ENCODE measurements at regions not wholly inside any gene's neighbourhood (a gene's known extent, or its start where the extent isn't known, plus 50 kb on each side); places are given as distances from the start of the nearest gene placed in this dataset.
"Not testable (repeated sequence)": the region's sequence is repeated elsewhere in the genome, so short reads cannot be mapped to it uniquely, and the experiment has no call there.

DNA sequence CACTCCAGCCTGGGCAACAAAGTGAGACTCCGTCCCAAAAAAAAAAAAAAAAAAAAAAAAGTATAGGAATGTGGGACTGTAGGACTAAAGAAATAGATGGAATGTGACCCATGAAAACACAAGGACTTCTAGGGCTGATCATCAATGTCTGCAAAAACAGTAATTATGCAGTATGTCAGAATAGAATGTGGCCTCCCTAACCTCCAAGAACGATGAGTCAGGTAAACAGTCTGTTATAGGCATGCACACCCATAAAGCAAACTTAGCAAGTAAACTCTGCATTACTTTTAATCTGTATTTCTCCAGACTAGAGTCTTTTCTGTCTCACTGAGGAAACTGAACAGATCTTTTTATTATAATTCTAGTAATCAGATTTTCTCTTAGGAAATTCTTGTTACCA is 233.4 kb downstream of the HNRNPD start:
- TF ChIP-seq POLR2AphosphoS5 (IDR thresholded peaks at IDR 0.05; ENCODE audit: low read depth, low read length), result no peak
- no peak for TF ChIP-seq POLR2A (IDR thresholded peaks at IDR 0.05; ENCODE audit: low read depth, low read length)
- TF ChIP-seq TAF1 (IDR thresholded peaks at IDR 0.05; ENCODE audit: borderline replicate concordance, low read depth, low read length), result no peak
- no peak for FAIRE-seq
- DNase-seq (ENCODE audit: insufficient read length), result no peak

DNA sequence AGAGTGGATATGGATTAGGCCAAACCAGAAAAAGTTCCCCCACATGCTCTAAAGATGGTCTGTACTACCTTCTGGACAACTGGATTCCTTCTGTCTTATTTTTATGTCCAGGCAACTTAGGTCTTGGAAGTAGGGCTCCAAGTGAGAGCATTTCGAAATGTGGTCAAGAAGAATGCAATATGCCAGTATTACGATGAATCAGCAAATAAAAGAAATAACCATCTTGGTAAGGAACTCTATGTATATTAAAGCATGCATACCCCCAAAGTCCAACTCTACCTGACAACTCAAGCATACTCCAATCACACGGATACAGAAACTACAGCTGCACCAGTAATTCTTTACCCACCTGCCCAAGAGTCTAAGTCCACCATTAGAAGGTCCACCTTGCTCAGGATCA is 234.5 kb downstream of the HNRNPD start:
- TF ChIP-seq POLR2AphosphoS5 (IDR thresholded peaks at IDR 0.05; ENCODE audit: low read depth, low read length), result no peak
- TF ChIP-seq TAF1 (IDR thresholded peaks at IDR 0.05; ENCODE audit: borderline replicate concordance, low read depth, low read length), result no peak
- TF ChIP-seq POLR2A (IDR thresholded peaks at IDR 0.05; ENCODE audit: low read depth, low read length), result no peak
- no peak for FAIRE-seq

GRCh38 chr4:82138374-82138773 is 235.4 kb downstream of the HNRNPD start:
- DNase-seq (ENCODE audit: insufficient read length) (peak; percentile 0), FAIRE-seq (no peak)
- TF ChIP-seq POLR2AphosphoS5 (IDR thresholded peaks at IDR 0.05; ENCODE audit: low read depth, low read length) (no peak), TAF1 (IDR thresholded peaks at IDR 0.05; ENCODE audit: borderline replicate concordance, low read depth, low read length) (no peak), POLR2A (IDR thresholded peaks at IDR 0.05; ENCODE audit: low read depth, low read length) (no peak)

More for the DNA sequence above, 234.5 kb downstream of the HNRNPD start:
- DNase-seq (ENCODE audit: insufficient read length), result no peak

DNA sequence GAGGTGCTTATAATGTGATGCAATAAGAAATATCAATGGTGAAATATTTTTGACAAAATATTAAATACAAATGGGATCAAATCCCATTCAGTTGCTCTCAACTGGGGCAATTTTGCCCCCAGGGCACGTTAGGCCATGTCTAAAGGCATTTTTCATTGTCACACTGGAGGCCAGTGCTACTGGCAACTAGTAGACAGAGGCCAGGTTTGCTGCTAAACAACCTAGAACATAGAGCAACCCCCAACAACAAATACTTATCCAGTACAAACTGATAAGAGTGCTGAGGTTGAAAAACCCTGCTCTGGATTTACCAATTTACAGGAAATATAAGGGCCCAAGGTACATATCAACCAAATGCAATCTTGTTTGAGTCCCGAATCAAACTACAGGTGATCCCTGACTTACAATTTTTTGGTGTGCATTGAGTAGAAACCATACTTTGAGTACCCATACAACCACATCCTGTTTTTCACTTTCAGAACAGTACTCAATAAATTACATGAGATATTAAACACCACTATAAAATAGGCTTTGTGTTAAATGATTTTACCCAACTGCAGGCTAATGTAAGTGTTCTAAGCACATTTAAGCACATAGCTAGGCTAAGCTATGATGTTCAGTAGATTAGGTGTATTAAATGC is 237.5 kb downstream of the HNRNPD start:
- DNase-seq (ENCODE audit: insufficient read length), result no peak
- FAIRE-seq, result peak; percentile 50
- TF ChIP-seq POLR2A (IDR thresholded peaks at IDR 0.05; ENCODE audit: low read depth, low read length) (no peak), POLR2AphosphoS5 (IDR thresholded peaks at IDR 0.05; ENCODE audit: low read depth, low read length) (no peak), TAF1 (IDR thresholded peaks at IDR 0.05; ENCODE audit: borderline replicate concordance, low read depth, low read length) (no peak)

DNA sequence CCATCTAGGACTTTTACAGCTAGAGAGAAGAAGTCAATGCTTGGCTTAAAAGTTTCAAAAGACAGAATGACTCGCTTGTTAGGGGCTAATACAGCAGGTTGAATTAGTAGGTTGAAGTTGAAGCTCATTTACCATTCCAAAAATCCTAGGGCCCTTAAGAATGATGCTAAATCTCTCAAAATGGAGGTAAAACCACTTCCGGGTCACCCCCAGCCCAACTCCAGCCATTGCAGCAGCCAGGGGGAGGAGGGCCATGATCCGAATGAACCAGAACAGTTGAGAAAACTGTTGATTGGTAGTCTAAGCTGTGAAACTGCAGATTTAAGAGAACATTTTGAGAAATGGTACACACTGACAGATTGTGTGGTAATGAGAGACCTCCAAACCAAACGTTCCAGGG is 245.4 kb downstream of the HNRNPD start:
- TF ChIP-seq POLR2A (IDR thresholded peaks at IDR 0.05; ENCODE audit: low read depth, low read length) (no peak), TAF1 (IDR thresholded peaks at IDR 0.05; ENCODE audit: borderline replicate concordance, low read depth, low read length) (no peak), POLR2AphosphoS5 (IDR thresholded peaks at IDR 0.05; ENCODE audit: low read depth, low read length) (no peak)
- DNase-seq (ENCODE audit: insufficient read length) (no peak), FAIRE-seq (no peak)

DNA sequence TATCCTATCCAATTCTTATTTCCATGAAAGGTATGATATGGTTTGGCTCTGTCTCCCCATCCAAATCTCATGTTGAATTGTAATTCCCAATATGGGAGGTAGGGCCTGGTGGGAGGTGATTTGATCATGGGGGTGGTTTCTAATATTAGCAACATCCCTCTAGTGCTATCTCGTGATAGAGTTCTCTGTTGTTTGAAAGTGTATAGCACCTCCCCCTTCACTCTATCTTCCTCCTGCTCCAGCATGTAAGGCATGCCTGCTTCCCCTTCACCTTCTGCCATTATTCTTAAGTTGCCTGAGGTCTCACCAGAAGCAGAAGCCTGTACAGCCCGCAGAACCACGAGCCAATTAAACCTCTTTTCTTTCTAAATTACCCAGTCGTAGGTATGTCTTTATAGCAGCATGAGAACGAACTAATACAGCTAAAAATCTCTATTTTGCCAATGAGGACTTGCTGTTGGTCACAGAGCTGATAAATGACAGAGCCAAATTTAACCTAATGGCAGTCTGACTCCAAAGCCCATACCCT is 247.2 kb downstream of the HNRNPD start:
- FAIRE-seq, result no peak
- TF ChIP-seq TAF1 (IDR thresholded peaks at IDR 0.05; ENCODE audit: borderline replicate concordance, low read depth, low read length) (no peak), POLR2A (IDR thresholded peaks at IDR 0.05; ENCODE audit: low read depth, low read length) (no peak), POLR2AphosphoS5 (IDR thresholded peaks at IDR 0.05; ENCODE audit: low read depth, low read length) (no peak)

DNA sequence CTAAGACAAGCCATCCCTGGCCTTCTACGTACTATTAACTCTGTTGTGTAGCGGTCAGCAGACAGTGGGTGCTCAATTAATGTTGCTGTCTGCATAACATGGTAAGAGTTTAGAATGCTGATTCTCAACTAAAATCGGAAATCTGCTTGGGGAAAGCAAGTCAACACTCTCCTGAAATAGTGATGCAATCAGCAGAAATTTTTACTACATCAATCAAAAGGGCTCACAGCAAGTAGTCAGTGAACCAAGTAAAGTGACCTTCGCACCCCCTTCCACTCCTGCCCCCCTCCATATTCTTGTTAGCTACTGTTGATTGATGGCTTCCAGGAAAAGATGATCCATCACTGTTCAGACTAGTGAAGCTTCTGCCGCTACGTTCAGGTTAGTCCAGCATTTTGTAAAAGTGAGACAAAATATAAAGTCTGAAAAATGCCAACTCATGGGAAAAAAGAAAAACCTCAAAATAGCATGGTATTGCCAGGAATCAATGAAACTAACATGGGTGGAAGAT is 247.9 kb downstream of the HNRNPD start:
- TF ChIP-seq TAF1 (IDR thresholded peaks at IDR 0.05; ENCODE audit: borderline replicate concordance, low read depth, low read length), result no peak
- no peak for TF ChIP-seq POLR2A (IDR thresholded peaks at IDR 0.05; ENCODE audit: low read depth, low read length)
- DNase-seq (ENCODE audit: insufficient read length) (no peak), FAIRE-seq (no peak)

More for the DNA sequence above, 247.2 kb downstream of the HNRNPD start:
- DNase-seq (ENCODE audit: insufficient read length), result no peak

GRCh38 chr4:82124932-82125786 is 248.6 kb downstream of the HNRNPD start:
- TF ChIP-seq POLR2AphosphoS5 (IDR thresholded peaks at IDR 0.05; ENCODE audit: low read depth, low read length), result no peak
- no peak for TF ChIP-seq POLR2A (IDR thresholded peaks at IDR 0.05; ENCODE audit: low read depth, low read length)
- TF ChIP-seq TAF1 (IDR thresholded peaks at IDR 0.05; ENCODE audit: borderline replicate concordance, low read depth, low read length), result no peak
- no peak for FAIRE-seq
- no peak for DNase-seq (ENCODE audit: insufficient read length)

DNA sequence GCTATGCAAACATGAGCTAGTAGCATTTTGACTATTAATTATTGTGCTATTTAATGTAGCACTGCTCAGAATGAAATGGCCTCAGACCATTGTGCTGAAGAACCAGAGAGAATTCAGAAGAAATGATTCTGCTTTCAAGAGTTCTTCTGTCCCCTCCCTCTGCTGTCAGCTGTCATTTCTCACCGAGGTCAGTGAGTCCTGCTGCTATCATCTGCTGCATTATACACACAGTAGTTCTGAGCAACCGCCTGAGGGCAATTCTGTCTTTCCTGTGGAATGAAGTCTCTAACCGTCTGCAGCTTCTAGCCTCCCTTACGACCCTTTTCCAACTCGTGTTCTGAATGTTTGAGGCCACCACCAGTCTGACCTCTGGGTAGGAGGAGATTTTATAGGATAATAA is 249.4 kb downstream of the HNRNPD start:
- no peak for TF ChIP-seq TAF1 (IDR thresholded peaks at IDR 0.05; ENCODE audit: borderline replicate concordance, low read depth, low read length)
- no peak for TF ChIP-seq POLR2A (IDR thresholded peaks at IDR 0.05; ENCODE audit: low read depth, low read length)
- TF ChIP-seq POLR2AphosphoS5 (IDR thresholded peaks at IDR 0.05; ENCODE audit: low read depth, low read length), result no peak
- FAIRE-seq (no peak), DNase-seq (ENCODE audit: insufficient read length) (no peak)

- no peak for DNase-seq (ENCODE audit: insufficient read length)
- no peak for FAIRE-seq
- TF ChIP-seq POLR2A (IDR thresholded peaks at IDR 0.05; ENCODE audit: low read depth, low read length) (no peak), TAF1 (IDR thresholded peaks at IDR 0.05; ENCODE audit: borderline replicate concordance, low read depth, low read length) (no peak), POLR2AphosphoS5 (IDR thresholded peaks at IDR 0.05; ENCODE audit: low read depth, low read length) (no peak)
Measured at GRCh38 chr4:82123934-82124333, 249.9 kb downstream of the HNRNPD start.

DNA sequence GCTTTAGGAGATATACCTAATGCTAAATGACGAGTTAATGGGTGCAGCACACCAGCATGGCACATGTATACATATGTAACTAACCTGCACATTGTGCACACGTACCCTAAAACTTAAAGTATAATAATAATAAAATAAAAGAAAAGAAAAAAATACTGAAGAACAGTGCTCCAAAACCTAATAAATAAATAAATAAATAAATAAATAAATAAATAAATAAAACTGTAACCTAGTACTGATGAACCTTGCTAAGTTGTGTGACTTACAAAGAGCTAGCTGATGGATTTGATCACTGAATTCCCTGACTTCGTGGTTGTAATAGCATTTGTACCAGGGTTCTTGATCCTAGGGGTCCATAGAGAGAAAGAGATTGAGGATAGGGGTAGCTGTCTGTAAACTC is 258.6 kb downstream of the HNRNPD start:
- not testable (repeated sequence) for DNase-seq (ENCODE audit: insufficient read length); FAIRE-seq

DNA sequence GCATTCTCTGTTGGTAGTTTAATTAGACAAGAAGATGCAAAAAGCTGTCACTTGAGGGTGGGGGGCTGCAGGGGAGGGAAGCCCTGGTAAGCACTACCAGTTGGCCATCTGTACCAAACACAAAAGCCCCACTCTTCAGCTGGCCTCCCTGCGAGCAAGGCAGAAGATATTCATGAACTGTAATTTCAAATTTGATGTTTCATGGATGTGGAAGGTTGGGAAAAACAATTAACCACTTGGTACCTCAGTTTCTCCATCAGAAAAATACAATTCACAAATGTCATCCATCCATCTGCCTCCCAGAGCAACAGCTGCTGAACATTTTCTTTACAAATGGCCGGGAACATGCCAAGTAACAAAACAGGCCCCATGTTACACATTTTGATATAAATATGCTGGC is 265.3 kb downstream of the HNRNPD start:
- FAIRE-seq, result no peak
- no peak for DNase-seq (ENCODE audit: insufficient read length)
- TF ChIP-seq POLR2AphosphoS5 (IDR thresholded peaks at IDR 0.05; ENCODE audit: low read depth, low read length) (no peak), POLR2A (IDR thresholded peaks at IDR 0.05; ENCODE audit: low read depth, low read length) (no peak), TAF1 (IDR thresholded peaks at IDR 0.05; ENCODE audit: borderline replicate concordance, low read depth, low read length) (no peak)
